Breast epithelium (tissue), 4 donors: ENCODE measurements at regions not wholly inside any gene's neighbourhood (a gene's known extent, or its start where the extent isn't known, plus 50 kb on each side); places are given as distances from the start of the nearest gene placed in this dataset.

Experiments
- DNase-seq, 2 donors: peaks; one replicate each; pipeline ENCODE4 v3.0.0-alpha.2; 2019; ENCODE audit warnings: low spot score in 2 of 2
- H3K27ac ChIP-seq, 2 donors: fragments of 200-600 bp; sonication (generic) in 1 of 2; one replicate each; pipeline ENCODE4 v1.5.1; 2016 to 2019; ENCODE audit warnings: mild to moderate bottlenecking in 1 of 2
- H3K27me3 ChIP-seq, 2 donors: fragments of 200-600 bp; sonication (generic) in 1 of 2; one replicate each; pipeline versions ENCODE4 v1.5.1 to v1.6.0; 2017 to 2019; ENCODE audit warnings: control low read depth in 1 of 2, mild to moderate bottlenecking in 1 of 2
- H3K36me3 ChIP-seq: fragments of 200-600 bp; one replicate; pipeline ENCODE4 v1.5.1; 2019
- H3K4me1 ChIP-seq, 2 donors: fragments of 200-600 bp; sonication (generic); one replicate each; pipeline ENCODE4 v1.5.1; 2016 to 2019; ENCODE audit warnings: control low read depth in 1 of 2
- H3K4me3 ChIP-seq, 3 donors: fragments of 200-600 bp; sonication (generic); 1 replicate in 2 of 3; 2 replicates in 1 of 3; pipeline ENCODE4 v1.5.1; 2016 to 2019; ENCODE audit warnings: mild to moderate bottlenecking in 3 of 3, moderate library complexity in 2 of 3
- H3K9me3 ChIP-seq, 2 donors: fragments of 200-600 bp; sonication (generic) in 1 of 2; one replicate each; pipeline ENCODE4 v1.5.1; 2016 to 2019; ENCODE audit warnings: control low read depth in 1 of 2
- POLR2A ChIP-seq: fragments of 450-650 bp; IDR thresholded peaks from one replicate; pipeline ENCODE4 v1.6.1; 2016; ENCODE audit warnings: antibody characterized with exemption, mild to moderate bottlenecking, moderate library complexity
- POLR2AphosphoS5 ChIP-seq, 3 donors: sonication (generic); formaldehyde crosslinking; IDR thresholded peaks; one replicate each; pipeline ENCODE4 v1.6.1; 2017; ENCODE audit warnings: antibody characterized with exemption in 3 of 3
- intact Hi-C: fragments of 100-400 bp; cut with DNase I; formaldehyde crosslinking; loops from one replicate; pipeline ENCODE4 v1.15.1; 2023; ENCODE audit warnings: low total_unique reads
- TF ChIP-seq, protein P1 (sequence below), 3 donors: fragments of 450-650 bp; IDR thresholded peaks; one replicate each; pipeline ENCODE4 v1.5.1; 2016 to 2017; ENCODE audit warnings: antibody characterized with exemption in 3 of 3, mild to moderate bottlenecking in 3 of 3, moderate library complexity in 3 of 3

DNA sequence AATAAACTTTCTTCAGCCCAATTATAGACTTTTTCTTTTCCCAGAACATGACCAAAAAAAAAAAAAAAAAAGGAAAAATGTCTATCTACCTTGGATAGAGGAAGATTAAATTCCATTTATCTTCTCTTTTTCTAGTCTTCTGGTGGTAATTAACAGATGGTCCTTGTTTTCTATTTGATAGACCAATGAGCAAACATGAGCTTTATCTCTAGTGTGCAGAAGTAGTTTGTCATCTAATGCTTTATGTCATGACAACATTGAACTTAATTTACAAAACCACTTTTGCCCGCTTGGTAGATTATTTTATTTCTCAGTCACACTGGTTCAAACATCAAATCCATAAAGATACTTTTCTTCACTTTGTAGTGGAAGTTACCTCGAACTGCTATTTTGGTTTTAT is 69.5 kb upstream of the ELL2 start:
- H3K9me3 ChIP-seq: no peaks in the 10 kb centered on the region
- no peak overlapping the region for H3K4me3 ChIP-seq
- intact Hi-C loops: no loop called here
- no peaks in the 10 kb centered on the region for H3K36me3 ChIP-seq
- H3K27me3 ChIP-seq: no peaks in the 10 kb centered on the region
- no peak overlapping the region for H3K27ac ChIP-seq
- TF ChIP-seq POLR2A: no peak
- no peak for TF ChIP-seq POLR2AphosphoS5 (IDR thresholded peaks at IDR 0.05)
- TF ChIP-seq, protein P1, sequence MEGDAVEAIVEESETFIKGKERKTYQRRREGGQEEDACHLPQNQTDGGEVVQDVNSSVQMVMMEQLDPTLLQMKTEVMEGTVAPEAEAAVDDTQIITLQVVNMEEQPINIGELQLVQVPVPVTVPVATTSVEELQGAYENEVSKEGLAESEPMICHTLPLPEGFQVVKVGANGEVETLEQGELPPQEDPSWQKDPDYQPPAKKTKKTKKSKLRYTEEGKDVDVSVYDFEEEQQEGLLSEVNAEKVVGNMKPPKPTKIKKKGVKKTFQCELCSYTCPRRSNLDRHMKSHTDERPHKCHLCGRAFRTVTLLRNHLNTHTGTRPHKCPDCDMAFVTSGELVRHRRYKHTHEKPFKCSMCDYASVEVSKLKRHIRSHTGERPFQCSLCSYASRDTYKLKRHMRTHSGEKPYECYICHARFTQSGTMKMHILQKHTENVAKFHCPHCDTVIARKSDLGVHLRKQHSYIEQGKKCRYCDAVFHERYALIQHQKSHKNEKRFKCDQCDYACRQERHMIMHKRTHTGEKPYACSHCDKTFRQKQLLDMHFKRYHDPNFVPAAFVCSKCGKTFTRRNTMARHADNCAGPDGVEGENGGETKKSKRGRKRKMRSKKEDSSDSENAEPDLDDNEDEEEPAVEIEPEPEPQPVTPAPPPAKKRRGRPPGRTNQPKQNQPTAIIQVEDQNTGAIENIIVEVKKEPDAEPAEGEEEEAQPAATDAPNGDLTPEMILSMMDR (IDR thresholded peaks at IDR 0.05): no peak
- DNase-seq: no peak
- H3K4me1 ChIP-seq: peaks cover 0 to 6% of the 10 kb centered on the region in 2 donors

DNA sequence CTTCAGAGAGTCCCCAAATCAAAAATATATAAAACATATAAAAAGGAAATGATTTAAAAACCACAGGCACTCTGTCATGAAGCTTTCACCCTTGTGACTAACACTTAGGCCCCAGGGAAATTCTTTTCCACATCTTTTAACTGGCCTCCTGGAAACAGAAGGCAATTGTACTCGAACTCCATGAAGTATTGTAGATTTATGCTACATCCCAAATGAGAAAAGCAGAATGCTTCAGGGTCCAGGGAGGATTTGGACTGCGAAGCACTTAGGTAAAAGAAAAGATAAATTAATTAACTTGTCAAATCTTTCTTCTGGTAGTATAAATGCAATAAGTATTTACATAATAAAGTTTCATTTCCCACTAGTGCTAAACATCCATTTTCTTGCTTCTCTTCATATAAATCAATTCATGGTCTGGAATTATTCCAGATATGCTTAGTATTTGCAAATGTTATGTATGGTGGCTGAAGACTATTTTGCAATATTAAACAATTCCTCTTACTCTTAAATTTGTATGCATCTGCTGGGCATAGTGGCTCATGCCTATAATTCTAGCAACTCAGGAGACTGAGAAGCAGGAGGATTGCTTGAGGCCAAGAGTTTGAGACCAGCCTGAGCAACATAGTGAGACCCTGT is 64.9 kb upstream of the ELL2 start:
- intact Hi-C loops: no loop called here
- H3K27me3 ChIP-seq: no peaks in the 10 kb centered on the region
- no peak for DNase-seq
- no peaks in the 10 kb centered on the region for H3K9me3 ChIP-seq
- H3K4me3 ChIP-seq: no peak overlapping the region
- H3K27ac ChIP-seq: peak overlapping the region; percentile 84 to 87
- TF ChIP-seq, protein P1 (IDR thresholded peaks at IDR 0.05): no peak
- TF ChIP-seq POLR2AphosphoS5 (IDR thresholded peaks at IDR 0.05) (no peak), POLR2A (no peak)
- peaks cover 0 to 14% of the 10 kb centered on the region in 2 donors for H3K4me1 ChIP-seq
- no peaks in the 10 kb centered on the region for H3K36me3 ChIP-seq

DNA sequence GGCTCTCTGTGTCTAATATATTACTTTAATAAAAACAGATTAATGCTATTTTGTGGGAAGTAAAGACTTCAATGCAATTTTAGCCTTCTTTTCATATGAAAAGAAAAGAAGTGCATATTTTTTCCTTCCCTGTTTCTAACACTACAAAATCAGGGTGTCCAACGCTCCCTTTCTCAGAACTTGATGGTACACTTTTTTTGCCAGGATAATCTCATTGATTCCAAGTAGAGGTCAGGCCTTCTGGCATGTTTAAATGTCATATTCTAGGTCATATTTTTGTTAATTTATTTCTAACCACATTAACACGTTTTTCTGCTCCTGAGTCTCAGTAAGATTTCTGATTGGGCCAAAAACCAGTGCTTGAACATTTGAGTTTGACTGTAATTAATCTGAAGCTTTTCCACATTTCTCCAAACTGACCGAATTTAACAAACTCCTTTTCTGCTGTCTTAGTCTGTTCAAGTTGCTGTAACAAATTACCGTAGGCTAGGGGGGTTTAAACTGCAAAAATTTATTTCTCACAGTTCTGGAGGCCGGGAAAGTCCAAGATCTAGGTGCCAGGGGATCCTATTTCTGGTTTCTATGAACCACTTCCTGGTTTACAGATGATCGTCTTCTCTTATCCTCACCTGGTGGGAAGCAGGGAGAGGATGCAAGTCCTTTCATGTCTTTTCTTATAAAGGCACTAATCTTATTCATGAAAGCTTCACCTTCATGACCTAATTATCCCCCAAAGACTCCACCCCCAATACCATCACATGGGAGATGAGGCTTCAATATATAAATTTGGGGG is 63.2 kb upstream of the ELL2 start:
- H3K27me3 ChIP-seq: no peaks in the 10 kb centered on the region
- no peaks in the 10 kb centered on the region for H3K36me3 ChIP-seq
- intact Hi-C loops: no loop called here
- peak overlapping the region; percentile 84 to 87 for H3K27ac ChIP-seq
- no peak overlapping the region for H3K4me3 ChIP-seq
- H3K9me3 ChIP-seq: no peaks in the 10 kb centered on the region
- no peak for DNase-seq
- peaks cover 0 to 14% of the 10 kb centered on the region in 2 donors for H3K4me1 ChIP-seq
- TF ChIP-seq, protein P1 (IDR thresholded peaks at IDR 0.05): no peak
- no peak for TF ChIP-seq POLR2A

DNA sequence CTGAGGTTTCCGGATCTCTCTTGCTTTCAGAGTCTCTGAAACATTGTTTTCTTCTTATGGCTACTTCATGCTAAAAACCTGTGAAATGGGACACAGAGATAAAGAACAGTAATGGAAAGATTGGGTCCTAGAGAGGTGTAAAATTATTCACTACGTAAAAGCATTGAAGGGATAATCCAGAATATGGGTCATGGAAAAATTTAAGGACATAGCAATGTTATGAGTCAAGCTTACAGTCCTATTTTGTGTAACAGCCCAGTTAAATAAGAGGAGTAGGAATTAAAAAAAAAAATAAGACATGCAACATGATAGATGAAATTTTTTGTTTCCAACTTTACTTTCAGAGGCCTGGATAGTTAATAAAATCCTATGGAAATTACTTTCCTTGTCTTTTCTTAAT is 61.9 kb upstream of the ELL2 start:
- DNase-seq: no peak
- intact Hi-C loops: no loop called here
- peaks cover 0 to 14% of the 10 kb centered on the region in 2 donors for H3K4me1 ChIP-seq
- H3K27ac ChIP-seq: peak overlapping the region; percentile 39 to 87
- H3K4me3 ChIP-seq: no peak overlapping the region
- TF ChIP-seq, protein P1 (IDR thresholded peaks at IDR 0.05): no peak
- TF ChIP-seq POLR2A (no peak), POLR2AphosphoS5 (IDR thresholded peaks at IDR 0.05) (no peak)
- H3K36me3 ChIP-seq: no peaks in the 10 kb centered on the region
- no peaks in the 10 kb centered on the region for H3K27me3 ChIP-seq
- no peaks in the 10 kb centered on the region for H3K9me3 ChIP-seq

DNA sequence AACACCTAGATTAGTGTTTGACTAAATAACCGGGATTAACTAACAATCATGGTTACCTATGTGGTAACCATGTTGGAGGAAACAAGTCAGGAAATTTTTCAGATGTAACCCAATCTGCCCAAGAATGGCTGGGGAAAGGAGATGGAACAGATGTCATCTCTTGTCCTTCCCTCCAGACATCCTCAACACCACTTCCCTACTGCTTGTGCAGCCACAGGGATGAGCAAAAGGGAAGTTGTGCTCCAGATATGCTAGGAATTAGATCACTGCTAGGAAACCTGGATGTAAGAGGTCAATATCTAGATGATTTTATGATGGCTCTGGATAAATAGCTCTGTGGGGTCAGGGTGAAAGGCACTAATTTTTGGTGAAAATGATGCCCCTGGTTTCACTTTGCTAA is 61.3 kb upstream of the ELL2 start:
- H3K4me1 ChIP-seq: peaks cover 0 to 14% of the 10 kb centered on the region in 2 donors
- DNase-seq: no peak
- no peaks in the 10 kb centered on the region for H3K36me3 ChIP-seq
- H3K27ac ChIP-seq: peak overlapping the region; percentile 39 to 87
- intact Hi-C loops: no loop called here
- TF ChIP-seq POLR2AphosphoS5 (IDR thresholded peaks at IDR 0.05): no peak
- no peaks in the 10 kb centered on the region for H3K27me3 ChIP-seq
- no peaks in the 10 kb centered on the region for H3K9me3 ChIP-seq
- H3K4me3 ChIP-seq: no peak overlapping the region
